ENCODE measurements at regions not wholly inside any gene's neighbourhood (a gene's known extent, or its start where the extent isn't known, plus 50 kb on each side); places are given as distances from the start of the nearest gene placed in this dataset.

DNA sequence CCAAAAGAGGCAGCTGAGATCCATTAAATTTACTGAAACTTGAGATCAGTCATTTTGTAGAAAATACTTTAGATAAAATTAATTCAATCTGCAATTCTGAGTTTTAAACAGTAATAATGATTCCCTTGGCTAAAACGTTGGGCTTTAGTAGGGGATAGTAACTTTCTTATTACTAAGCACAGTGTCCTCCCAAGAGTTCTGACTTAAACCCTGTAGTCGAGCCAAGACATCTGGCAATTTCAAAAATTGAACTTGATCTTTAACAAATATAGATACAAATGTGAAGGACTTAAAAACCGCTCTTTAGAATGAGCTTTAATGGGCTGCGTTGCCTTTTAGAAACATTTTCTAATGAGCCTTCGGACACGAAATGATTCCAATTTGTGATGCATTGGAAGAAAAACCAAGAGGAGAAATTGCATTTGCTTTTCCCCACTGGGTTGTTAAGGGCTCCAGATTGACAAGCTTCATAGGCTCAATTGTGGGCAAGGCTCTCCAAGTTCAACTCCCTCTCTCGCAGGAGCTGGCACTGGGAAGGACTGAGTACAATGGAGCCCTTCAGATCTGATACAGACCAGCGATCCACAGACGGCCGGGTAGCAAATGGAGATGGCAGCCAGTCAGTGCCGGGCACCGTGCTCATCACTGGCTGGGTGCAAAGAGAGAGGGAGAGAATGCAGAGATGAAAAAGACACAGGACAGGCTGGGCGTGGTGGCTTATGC is 921.3 kb upstream of the AUTS2 start (continued):
- TF ChIP-seq, protein P1, sequence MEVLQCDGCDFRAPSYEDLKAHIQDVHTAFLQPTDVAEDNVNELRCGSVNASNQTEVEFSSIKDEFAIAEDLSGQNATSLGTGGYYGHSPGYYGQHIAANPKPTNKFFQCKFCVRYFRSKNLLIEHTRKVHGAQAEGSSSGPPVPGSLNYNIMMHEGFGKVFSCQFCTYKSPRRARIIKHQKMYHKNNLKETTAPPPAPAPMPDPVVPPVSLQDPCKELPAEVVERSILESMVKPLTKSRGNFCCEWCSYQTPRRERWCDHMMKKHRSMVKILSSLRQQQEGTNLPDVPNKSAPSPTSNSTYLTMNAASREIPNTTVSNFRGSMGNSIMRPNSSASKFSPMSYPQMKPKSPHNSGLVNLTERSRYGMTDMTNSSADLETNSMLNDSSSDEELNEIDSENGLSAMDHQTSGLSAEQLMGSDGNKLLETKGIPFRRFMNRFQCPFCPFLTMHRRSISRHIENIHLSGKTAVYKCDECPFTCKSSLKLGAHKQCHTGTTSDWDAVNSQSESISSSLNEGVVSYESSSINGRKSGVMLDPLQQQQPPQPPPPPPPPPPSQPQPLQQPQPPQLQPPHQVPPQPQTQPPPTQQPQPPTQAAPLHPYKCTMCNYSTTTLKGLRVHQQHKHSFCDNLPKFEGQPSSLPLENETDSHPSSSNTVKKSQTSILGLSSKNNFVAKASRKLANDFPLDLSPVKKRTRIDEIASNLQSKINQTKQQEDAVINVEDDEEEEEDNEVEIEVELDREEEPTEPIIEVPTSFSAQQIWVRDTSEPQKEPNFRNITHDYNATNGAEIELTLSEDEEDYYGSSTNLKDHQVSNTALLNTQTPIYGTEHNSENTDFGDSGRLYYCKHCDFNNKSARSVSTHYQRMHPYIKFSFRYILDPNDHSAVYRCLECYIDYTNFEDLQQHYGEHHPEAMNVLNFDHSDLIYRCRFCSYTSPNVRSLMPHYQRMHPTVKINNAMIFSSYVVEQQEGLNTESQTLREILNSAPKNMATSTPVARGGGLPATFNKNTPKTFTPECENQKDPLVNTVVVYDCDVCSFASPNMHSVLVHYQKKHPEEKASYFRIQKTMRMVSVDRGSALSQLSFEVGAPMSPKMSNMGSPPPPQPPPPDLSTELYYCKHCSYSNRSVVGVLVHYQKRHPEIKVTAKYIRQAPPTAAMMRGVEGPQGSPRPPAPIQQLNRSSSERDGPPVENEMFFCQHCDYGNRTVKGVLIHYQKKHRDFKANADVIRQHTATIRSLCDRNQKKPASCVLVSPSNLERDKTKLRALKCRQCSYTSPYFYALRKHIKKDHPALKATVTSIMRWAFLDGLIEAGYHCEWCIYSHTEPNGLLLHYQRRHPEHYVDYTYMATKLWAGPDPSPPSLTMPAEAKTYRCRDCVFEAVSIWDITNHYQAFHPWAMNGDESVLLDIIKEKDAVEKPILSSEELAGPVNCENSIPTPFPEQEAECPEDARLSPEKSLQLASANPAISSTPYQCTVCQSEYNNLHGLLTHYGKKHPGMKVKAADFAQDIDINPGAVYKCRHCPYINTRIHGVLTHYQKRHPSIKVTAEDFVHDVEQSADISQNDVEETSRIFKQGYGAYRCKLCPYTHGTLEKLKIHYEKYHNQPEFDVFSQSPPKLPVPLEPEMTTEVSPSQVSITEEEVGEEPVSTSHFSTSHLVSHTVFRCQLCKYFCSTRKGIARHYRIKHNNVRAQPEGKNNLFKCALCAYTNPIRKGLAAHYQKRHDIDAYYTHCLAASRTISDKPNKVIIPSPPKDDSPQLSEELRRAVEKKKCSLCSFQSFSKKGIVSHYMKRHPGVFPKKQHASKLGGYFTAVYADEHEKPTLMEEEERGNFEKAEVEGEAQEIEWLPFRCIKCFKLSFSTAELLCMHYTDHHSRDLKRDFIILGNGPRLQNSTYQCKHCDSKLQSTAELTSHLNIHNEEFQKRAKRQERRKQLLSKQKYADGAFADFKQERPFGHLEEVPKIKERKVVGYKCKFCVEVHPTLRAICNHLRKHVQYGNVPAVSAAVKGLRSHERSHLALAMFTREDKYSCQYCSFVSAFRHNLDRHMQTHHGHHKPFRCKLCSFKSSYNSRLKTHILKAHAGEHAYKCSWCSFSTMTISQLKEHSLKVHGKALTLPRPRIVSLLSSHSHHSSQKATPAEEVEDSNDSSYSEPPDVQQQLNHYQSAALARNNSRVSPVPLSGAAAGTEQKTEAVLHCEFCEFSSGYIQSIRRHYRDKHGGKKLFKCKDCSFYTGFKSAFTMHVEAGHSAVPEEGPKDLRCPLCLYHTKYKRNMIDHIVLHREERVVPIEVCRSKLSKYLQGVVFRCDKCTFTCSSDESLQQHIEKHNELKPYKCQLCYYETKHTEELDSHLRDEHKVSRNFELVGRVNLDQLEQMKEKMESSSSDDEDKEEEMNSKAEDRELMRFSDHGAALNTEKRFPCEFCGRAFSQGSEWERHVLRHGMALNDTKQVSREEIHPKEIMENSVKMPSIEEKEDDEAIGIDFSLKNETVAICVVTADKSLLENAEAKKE (CRISPR knock-in tag; IDR thresholded peaks at IDR 0.05): no peak
- no peak for TF ChIP-seq POLR2AphosphoS5 (IDR thresholded peaks at IDR 0.05; ENCODE audit: low read depth)

DNA sequence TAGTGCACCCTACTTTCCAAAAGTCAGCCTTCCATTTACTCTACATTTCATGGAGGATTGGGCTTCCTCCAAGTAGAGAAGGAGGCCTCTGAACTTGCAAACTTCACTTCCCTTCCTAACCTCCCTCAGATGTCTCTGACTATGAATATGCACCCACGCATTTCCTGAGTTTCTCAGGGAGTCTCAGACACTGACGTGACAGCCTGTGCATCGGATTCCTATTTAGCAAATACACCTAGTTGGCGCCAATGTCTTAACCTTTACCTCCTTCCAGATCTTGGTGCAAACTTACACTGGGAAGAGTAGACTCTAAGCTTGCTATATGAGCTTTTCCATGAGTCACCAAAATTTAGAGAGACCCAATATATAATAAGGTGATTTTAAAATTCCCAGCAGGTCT is 920.1 kb upstream of the AUTS2 start:
- H3K4me1 ChIP-seq (ENCODE audit: insufficient read depth): no peaks in the 10 kb centered on the region

More for the DNA sequence above, 920.1 kb upstream of the AUTS2 start:
- no peak for DNase-seq (ENCODE audit: low spot score)
- Histone ChIP-seq H3F3A (replicated peaks; ENCODE audit: low read depth) (no peaks in the 10 kb centered on the region), H3K27ac (ENCODE audit: low read depth) (no peak overlapping the region), H3K79me2 (replicated peaks; ENCODE audit: insufficient read depth) (no peaks in the 10 kb centered on the region), H3K4me2 (no peak overlapping the region), H2AFZ (no peak overlapping the region), H3K4me3 (no peak overlapping the region), H4K20me1 (replicated peaks; ENCODE audit: insufficient read depth) (no peaks in the 10 kb centered on the region), H3K27me3 (ENCODE audit: insufficient read depth) (no peaks in the 10 kb centered on the region), H3K36me3 (ENCODE audit: insufficient read depth) (no peaks in the 10 kb centered on the region), H3K9me2 (ENCODE audit: insufficient read depth) (no peaks in the 10 kb centered on the region)
- no peak overlapping the region for H3K27ac Mint-ChIP-seq
- peaks cover 12% of the 10 kb centered on the region for H3K27me3 Mint-ChIP-seq (ENCODE audit: insufficient read depth, low read depth, poor library complexity)
- no peak for ATAC-seq
- TF ChIP-seq, protein P2, sequence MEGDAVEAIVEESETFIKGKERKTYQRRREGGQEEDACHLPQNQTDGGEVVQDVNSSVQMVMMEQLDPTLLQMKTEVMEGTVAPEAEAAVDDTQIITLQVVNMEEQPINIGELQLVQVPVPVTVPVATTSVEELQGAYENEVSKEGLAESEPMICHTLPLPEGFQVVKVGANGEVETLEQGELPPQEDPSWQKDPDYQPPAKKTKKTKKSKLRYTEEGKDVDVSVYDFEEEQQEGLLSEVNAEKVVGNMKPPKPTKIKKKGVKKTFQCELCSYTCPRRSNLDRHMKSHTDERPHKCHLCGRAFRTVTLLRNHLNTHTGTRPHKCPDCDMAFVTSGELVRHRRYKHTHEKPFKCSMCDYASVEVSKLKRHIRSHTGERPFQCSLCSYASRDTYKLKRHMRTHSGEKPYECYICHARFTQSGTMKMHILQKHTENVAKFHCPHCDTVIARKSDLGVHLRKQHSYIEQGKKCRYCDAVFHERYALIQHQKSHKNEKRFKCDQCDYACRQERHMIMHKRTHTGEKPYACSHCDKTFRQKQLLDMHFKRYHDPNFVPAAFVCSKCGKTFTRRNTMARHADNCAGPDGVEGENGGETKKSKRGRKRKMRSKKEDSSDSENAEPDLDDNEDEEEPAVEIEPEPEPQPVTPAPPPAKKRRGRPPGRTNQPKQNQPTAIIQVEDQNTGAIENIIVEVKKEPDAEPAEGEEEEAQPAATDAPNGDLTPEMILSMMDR (conservative IDR thresholded peaks at IDR 0.05; ENCODE audit: low read depth in 2 of 2): no peak
- TF ChIP-seq STAT1 (IDR thresholded peaks at IDR 0.05; ENCODE audit: unreplicated experiment): no peak
- TF ChIP-seq ZNF114 (CRISPR knock-in tag; IDR thresholded peaks at IDR 0.05): no peak
- TF ChIP-seq CREB1 (CRISPR knock-in tag; IDR thresholded peaks at IDR 0.05; ENCODE audit: low read depth): no peak
- no peak for TF ChIP-seq JUNB (IDR thresholded peaks at IDR 0.05; ENCODE audit: unreplicated experiment)
- TF ChIP-seq, protein P3, sequence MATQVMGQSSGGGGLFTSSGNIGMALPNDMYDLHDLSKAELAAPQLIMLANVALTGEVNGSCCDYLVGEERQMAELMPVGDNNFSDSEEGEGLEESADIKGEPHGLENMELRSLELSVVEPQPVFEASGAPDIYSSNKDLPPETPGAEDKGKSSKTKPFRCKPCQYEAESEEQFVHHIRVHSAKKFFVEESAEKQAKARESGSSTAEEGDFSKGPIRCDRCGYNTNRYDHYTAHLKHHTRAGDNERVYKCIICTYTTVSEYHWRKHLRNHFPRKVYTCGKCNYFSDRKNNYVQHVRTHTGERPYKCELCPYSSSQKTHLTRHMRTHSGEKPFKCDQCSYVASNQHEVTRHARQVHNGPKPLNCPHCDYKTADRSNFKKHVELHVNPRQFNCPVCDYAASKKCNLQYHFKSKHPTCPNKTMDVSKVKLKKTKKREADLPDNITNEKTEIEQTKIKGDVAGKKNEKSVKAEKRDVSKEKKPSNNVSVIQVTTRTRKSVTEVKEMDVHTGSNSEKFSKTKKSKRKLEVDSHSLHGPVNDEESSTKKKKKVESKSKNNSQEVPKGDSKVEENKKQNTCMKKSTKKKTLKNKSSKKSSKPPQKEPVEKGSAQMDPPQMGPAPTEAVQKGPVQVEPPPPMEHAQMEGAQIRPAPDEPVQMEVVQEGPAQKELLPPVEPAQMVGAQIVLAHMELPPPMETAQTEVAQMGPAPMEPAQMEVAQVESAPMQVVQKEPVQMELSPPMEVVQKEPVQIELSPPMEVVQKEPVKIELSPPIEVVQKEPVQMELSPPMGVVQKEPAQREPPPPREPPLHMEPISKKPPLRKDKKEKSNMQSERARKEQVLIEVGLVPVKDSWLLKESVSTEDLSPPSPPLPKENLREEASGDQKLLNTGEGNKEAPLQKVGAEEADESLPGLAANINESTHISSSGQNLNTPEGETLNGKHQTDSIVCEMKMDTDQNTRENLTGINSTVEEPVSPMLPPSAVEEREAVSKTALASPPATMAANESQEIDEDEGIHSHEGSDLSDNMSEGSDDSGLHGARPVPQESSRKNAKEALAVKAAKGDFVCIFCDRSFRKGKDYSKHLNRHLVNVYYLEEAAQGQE (IDR thresholded peaks at IDR 0.05; ENCODE audit: unreplicated experiment): no peak
- TF ChIP-seq POLR2AphosphoS5 (IDR thresholded peaks at IDR 0.05; ENCODE audit: low read depth): no peak
- no peak for TF ChIP-seq NANOG (IDR thresholded peaks at IDR 0.05; ENCODE audit: borderline replicate concordance)
- no peak for TF ChIP-seq ZNF331 (CRISPR knock-in tag; IDR thresholded peaks at IDR 0.05; ENCODE audit: low read depth)
- TF ChIP-seq, protein P4, sequence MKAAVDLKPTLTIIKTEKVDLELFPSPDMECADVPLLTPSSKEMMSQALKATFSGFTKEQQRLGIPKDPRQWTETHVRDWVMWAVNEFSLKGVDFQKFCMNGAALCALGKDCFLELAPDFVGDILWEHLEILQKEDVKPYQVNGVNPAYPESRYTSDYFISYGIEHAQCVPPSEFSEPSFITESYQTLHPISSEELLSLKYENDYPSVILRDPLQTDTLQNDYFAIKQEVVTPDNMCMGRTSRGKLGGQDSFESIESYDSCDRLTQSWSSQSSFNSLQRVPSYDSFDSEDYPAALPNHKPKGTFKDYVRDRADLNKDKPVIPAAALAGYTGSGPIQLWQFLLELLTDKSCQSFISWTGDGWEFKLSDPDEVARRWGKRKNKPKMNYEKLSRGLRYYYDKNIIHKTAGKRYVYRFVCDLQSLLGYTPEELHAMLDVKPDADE (IDR thresholded peaks at IDR 0.05): no peak
- peaks cover 32% of the 10 kb centered on the region for H3K36me3 Mint-ChIP-seq (ENCODE audit: low read depth)
- no peaks in the 10 kb centered on the region for H3K4me1 Mint-ChIP-seq
- H3K4me3 Mint-ChIP-seq: no peak overlapping the region
- H3K9me3 Mint-ChIP-seq: peaks cover 99% of the 10 kb centered on the region
